Neutrophil (primary cell): ENCODE measurements at regions not wholly inside any gene's neighbourhood (a gene's known extent, or its start where the extent isn't known, plus 50 kb on each side); places are given as distances from the start of the nearest gene placed in this dataset.

Experiments
- H3K27ac ChIP-seq: fragments of 200-600 bp; sonication (generic); 2 replicates; pipeline ENCODE4 v1.5.1; 2016; ENCODE audit warnings: mild to moderate bottlenecking, moderate library complexity
- H3K27me3 ChIP-seq: fragments of 200-600 bp; sonication (generic); 2 replicates; pipeline ENCODE4 v1.6.0; 2016; ENCODE audit warnings: mild to moderate bottlenecking
- H3K36me3 ChIP-seq: fragments of 200-600 bp; sonication (generic); 2 replicates; pipeline ENCODE4 v1.5.1; 2017
- H3K4me1 ChIP-seq, 2 experiments: fragments of 200-600 bp in 1 of 2; sonication (generic) in 1 of 2; 1 replicate in 1 of 2; 2 replicates in 1 of 2; pipeline versions ENCODE4 v1.5.1 to v1.6.1; 2013 to 2016; ENCODE audit warnings: low read depth in 1 of 2, low read length in 1 of 2, mild to moderate bottlenecking in 1 of 2, moderate library complexity in 1 of 2; ENCODE audit not compliant: control insufficient read depth in 1 of 2, insufficient read depth in 1 of 2
- H3K4me3 ChIP-seq, 2 experiments: fragments of 200-600 bp in 1 of 2; sonication (generic) in 1 of 2; 1 replicate in 1 of 2; 2 replicates in 1 of 2; pipeline ENCODE4 v1.5.1; 2013 to 2016; ENCODE audit warnings: low read depth in 1 of 2, low read length in 1 of 2, mild to moderate bottlenecking in 1 of 2, moderate library complexity in 1 of 2
- H3K9me3 ChIP-seq: fragments of 200-600 bp; sonication (generic); 2 replicates; pipeline ENCODE4 v1.5.1; 2016
- CTCF ChIP-seq: fragments of 200-600 bp; sonication (generic); IDR thresholded peaks from 2 replicates; pipeline ENCODE4 v1.5.1; 2016; ENCODE audit warnings: antibody characterized with exemption

DNA sequence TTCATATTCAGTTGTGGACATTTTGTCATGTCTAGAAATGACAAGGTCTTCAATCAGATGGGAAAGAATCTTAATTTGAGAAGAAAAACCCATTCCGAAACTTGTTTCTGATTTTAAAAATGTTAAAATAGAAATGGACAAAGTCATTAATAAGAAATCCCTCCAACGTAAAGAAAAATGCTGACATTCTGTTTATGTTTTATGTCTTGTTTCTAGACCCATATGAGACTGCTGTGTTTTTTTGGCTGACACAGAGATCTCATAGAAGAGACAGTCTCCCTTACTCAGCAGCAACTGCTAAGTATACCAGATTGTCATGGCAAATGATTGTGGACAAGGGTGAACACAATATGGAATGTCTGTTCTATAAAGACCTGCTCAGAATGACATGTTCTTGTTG is 538.5 kb downstream of the ZEB2 start:
- Histone ChIP-seq H3K36me3 (no peaks in the 10 kb centered on the region), H3K4me1 (no peaks in the 10 kb centered on the region), H3K27me3 (no peaks in the 10 kb centered on the region), H3K9me3 (no peaks in the 10 kb centered on the region), H3K4me3 (no peak overlapping the region), H3K27ac (no peak overlapping the region)
- no peak for TF ChIP-seq CTCF

- Histone ChIP-seq H3K4me3 (no peak overlapping the region), H3K9me3 (no peaks in the 10 kb centered on the region), H3K27me3 (no peaks in the 10 kb centered on the region), H3K27ac (no peak overlapping the region), H3K4me1 (no peaks in the 10 kb centered on the region), H3K36me3 (no peaks in the 10 kb centered on the region)
- no peak for TF ChIP-seq CTCF
These were observed 542.6 kb downstream of the ZEB2 start for GRCh38 chr2:143977356-143977755.

- TF ChIP-seq CTCF: no peak
- no peak overlapping the region for H3K4me3 ChIP-seq
- H3K27ac ChIP-seq: no peak overlapping the region
- no peaks in the 10 kb centered on the region for H3K36me3 ChIP-seq
- H3K27me3 ChIP-seq: no peaks in the 10 kb centered on the region
- no peaks in the 10 kb centered on the region for H3K4me1 ChIP-seq
- no peaks in the 10 kb centered on the region for H3K9me3 ChIP-seq
These were observed 544.7 kb downstream of the ZEB2 start for GRCh38 chr2:143975216-143975615.

DNA sequence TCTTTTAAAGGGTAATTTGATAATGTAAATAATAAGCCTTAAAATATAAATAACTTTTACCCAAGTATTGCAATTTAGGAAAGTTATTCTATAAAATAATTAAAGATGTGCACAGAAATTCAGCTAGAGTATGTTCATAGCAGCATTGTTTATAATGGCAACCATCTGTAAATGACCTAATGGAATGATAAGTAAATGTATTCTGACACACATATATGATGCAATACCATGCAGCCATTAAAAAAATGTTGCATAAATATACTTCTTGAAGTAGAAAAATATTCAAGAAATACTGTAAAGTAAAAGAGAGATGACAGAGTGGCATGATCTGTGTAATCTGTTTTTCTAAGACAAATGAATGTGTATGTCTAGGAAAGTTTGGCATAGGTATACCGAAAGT is 545.7 kb downstream of the ZEB2 start:
- H3K27me3 ChIP-seq: no peaks in the 10 kb centered on the region
- no peak overlapping the region for H3K4me3 ChIP-seq
- H3K4me1 ChIP-seq: no peaks in the 10 kb centered on the region
- no peak overlapping the region for H3K27ac ChIP-seq
- TF ChIP-seq CTCF: no peak
- H3K36me3 ChIP-seq: no peaks in the 10 kb centered on the region
- no peaks in the 10 kb centered on the region for H3K9me3 ChIP-seq

DNA sequence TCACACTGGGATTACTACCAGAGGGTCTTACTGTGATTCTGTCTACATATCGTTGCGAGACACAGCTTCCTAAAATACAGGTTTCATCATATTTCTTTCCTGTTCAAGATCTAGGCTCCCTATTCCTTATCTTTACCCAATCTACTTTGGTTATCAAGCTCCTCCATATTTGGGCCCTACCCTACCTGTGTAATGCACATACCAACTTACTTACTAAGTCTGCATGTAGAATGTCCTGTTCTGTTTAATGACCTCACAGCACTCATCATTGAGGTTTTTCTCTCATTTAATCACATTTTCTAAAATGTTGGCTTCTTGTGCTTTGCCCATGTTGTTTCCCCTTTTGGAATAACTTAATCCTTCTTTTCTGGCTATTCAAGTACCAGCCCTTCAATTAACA is 551.1 kb downstream of the ZEB2 start:
- peaks cover 0 to 4% of the 10 kb centered on the region in 2 experiments for H3K4me1 ChIP-seq
- H3K9me3 ChIP-seq: no peaks in the 10 kb centered on the region
- H3K4me3 ChIP-seq: no peak overlapping the region
- TF ChIP-seq CTCF: no peak
- H3K27me3 ChIP-seq: no peaks in the 10 kb centered on the region
- no peaks in the 10 kb centered on the region for H3K36me3 ChIP-seq
- H3K27ac ChIP-seq: no peak overlapping the region

DNA sequence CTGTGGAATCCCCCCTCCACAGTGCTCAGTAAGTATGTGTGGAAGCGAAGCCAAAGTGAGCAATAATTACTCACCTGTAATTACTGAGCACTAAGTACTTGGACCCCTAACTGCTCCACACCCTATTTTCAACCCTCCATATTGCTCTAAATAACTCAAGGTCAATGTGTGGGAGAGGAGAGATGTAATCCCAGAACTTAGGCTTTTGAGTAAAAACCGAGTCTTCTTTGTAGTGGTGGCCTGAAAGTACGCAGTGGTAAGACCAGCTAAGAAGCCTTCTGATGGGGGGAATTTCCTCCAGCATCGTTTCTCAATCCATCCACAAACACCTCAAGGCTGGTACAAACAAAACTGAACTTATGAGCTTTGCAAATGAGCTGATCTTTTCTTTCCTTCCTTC is 551.6 kb downstream of the ZEB2 start:
- H3K36me3 ChIP-seq: no peaks in the 10 kb centered on the region
- H3K4me3 ChIP-seq: no peak overlapping the region
- no peak overlapping the region for H3K27ac ChIP-seq
- TF ChIP-seq CTCF: no peak
- H3K9me3 ChIP-seq: no peaks in the 10 kb centered on the region
- H3K4me1 ChIP-seq: peaks cover 0 to 4% of the 10 kb centered on the region in 2 experiments
- no peaks in the 10 kb centered on the region for H3K27me3 ChIP-seq
